NCI-H1417 treated with DMSO at 0.1 percent for 48 hours (cell line): ENCODE measurements at regions not wholly inside any gene's neighbourhood (a gene's known extent, or its start where the extent isn't known, plus 50 kb on each side); places are given as distances from the start of the nearest gene placed in this dataset.
A peak's percentile ranks its signal among the peaks of the same experiment; 100 is the strongest.

Source experiments
- DNase-seq: peaks from one replicate; lab custom pipeline; 2025; lab: John Stamatoyannopoulos, UW

- no peak for DNase-seq
Observed at GRCh38 chr3:148309390-148310035, 388.2 kb upstream of the AGTR1 start.

GRCh38 chr3:148315756-148316155 is 381.9 kb upstream of the AGTR1 start:
- no peak for DNase-seq

GRCh38 chr3:148318240-148318639 is 379.5 kb upstream of the AGTR1 start:
- no peak for DNase-seq

GRCh38 chr3:148319161-148319915 is 378.4 kb upstream of the AGTR1 start:
- DNase-seq, result no peak

- DNase-seq, result no peak
Observed at GRCh38 chr3:148319960-148320359, 377.7 kb upstream of the AGTR1 start.

GRCh38 chr3:148329481-148330235 is 368.0 kb upstream of the AGTR1 start:
- no peak for DNase-seq

GRCh38 chr3:148330542-148330941 is 367.2 kb upstream of the AGTR1 start:
- DNase-seq, result peak; percentile 25

- DNase-seq, result no peak
Observed at GRCh38 chr3:148331081-148331846, 366.4 kb upstream of the AGTR1 start.

- peak; percentile 14 for DNase-seq
Observed at GRCh38 chr3:148332509-148332908, 365.2 kb upstream of the AGTR1 start.

- DNase-seq, result no peak
Observed at GRCh38 chr3:148333091-148333490, 364.6 kb upstream of the AGTR1 start.

- DNase-seq, result no peak
Observed at GRCh38 chr3:148335612-148336011, 362.1 kb upstream of the AGTR1 start.

GRCh38 chr3:148343416-148343815 is 354.3 kb upstream of the AGTR1 start:
- no peak for DNase-seq

- no peak for DNase-seq
Observed at GRCh38 chr3:148344521-148344920, 353.2 kb upstream of the AGTR1 start.

GRCh38 chr3:148360051-148360450 is 337.7 kb upstream of the AGTR1 start:
- no peak for DNase-seq

GRCh38 chr3:148366743-148367410 is 330.8 kb upstream of the AGTR1 start:
- peak; percentile 10 for DNase-seq

GRCh38 chr3:148367756-148368155 is 329.9 kb upstream of the AGTR1 start:
- no peak for DNase-seq

GRCh38 chr3:148369381-148369780 is 328.3 kb upstream of the AGTR1 start:
- DNase-seq, result no peak

- DNase-seq, result no peak
Observed at GRCh38 chr3:148372206-148372875, 325.4 kb upstream of the AGTR1 start.

GRCh38 chr3:148373961-148374360 is 323.7 kb upstream of the AGTR1 start:
- no peak for DNase-seq

- peak; percentile 40 for DNase-seq
Observed at GRCh38 chr3:148379763-148380382, 317.8 kb upstream of the AGTR1 start.

GRCh38 chr3:148381051-148381450 is 316.7 kb upstream of the AGTR1 start:
- DNase-seq, result peak; percentile 36
